SK-N-DZ (cell line): ENCODE measurements at regions not wholly inside any gene's neighbourhood (a gene's known extent, or its start where the extent isn't known, plus 50 kb on each side); places are given as distances from the start of the nearest gene placed in this dataset.

Source experiments
- DNase-seq: peaks from one replicate; pipeline ENCODE4 v3.0.0-alpha.2; 2015; ENCODE audit warnings: low spot score

GRCh38 chr17:71989117-71989516 is 131.7 kb upstream of the SOX9 start:
- DNase-seq: no peak

GRCh38 chr17:71993363-71993762 is 127.5 kb upstream of the SOX9 start:
- DNase-seq: no peak

- no peak for DNase-seq
Measured at GRCh38 chr17:71995590-71995989, 125.2 kb upstream of the SOX9 start.

GRCh38 chr17:72004011-72004427 is 116.8 kb upstream of the SOX9 start:
- no peak for DNase-seq

- no peak for DNase-seq
Measured at GRCh38 chr17:72004611-72005331, 116.0 kb upstream of the SOX9 start.

- DNase-seq: no peak
Measured at GRCh38 chr17:72005332-72006163, 115.3 kb upstream of the SOX9 start.

- DNase-seq: no peak
Measured at GRCh38 chr17:72008236-72008876, 112.5 kb upstream of the SOX9 start.

- DNase-seq: no peak
Measured at GRCh38 chr17:72011561-72011960, 109.3 kb upstream of the SOX9 start.

- DNase-seq: no peak
Measured at GRCh38 chr17:72021417-72022041, 99.3 kb upstream of the SOX9 start.

- DNase-seq: no peak
Measured at GRCh38 chr17:72022328-72023275, 98.2 kb upstream of the SOX9 start.

GRCh38 chr17:72024457-72024856 is 96.4 kb upstream of the SOX9 start:
- no peak for DNase-seq

GRCh38 chr17:72025113-72025512 is 95.7 kb upstream of the SOX9 start:
- DNase-seq: no peak

GRCh38 chr17:72030067-72030899 is 90.5 kb upstream of the SOX9 start:
- DNase-seq: peak; percentile 13

GRCh38 chr17:72031219-72031884 is 89.5 kb upstream of the SOX9 start:
- peak; percentile 20 for DNase-seq

GRCh38 chr17:72033334-72033733 is 87.5 kb upstream of the SOX9 start:
- DNase-seq: no peak

GRCh38 chr17:72034000-72034399 is 86.8 kb upstream of the SOX9 start:
- DNase-seq: no peak

GRCh38 chr17:72038427-72038826 is 82.4 kb upstream of the SOX9 start:
- DNase-seq: no peak

- DNase-seq: no peak
Measured at GRCh38 chr17:72039490-72039889, 81.3 kb upstream of the SOX9 start.

- DNase-seq: no peak
Measured at GRCh38 chr17:72046178-72046577, 74.6 kb upstream of the SOX9 start.
